HG02759 (cell line): ENCODE measurements at regions not wholly inside any gene's neighbourhood (a gene's known extent, or its start where the extent isn't known, plus 50 kb on each side); places are given as distances from the start of the nearest gene placed in this dataset.
"Not testable (repeated sequence)": the region's sequence is repeated elsewhere in the genome, so short reads cannot be mapped to it uniquely, and the experiment has no call there.

Experiments
- ATAC-seq: cut with Tn5 transposase; IDR thresholded peaks from one replicate; pipeline ENCODE4 v1.9.1; 2021; ENCODE audit warnings: mild to moderate bottlenecking, moderate library complexity; ENCODE audit not compliant: unreplicated experiment

DNA sequence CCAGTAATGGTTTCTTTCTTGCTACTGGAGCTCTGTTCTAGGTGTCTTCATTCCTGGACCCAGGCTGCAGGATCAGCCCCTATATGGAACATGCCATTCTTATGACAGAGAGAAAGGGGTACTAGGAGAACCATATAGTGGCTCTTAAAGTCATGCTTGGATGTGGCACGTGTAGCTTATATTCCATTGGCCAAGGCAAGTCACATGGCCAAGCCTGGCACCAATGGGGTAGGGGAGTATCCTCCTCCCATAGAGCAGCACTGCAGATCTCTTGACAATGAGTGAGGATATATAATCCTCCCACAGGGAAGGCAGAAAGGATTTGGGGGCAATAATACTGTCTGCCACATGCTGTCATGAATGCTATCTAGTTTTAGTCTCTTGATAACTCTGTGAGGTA is 193.3 kb downstream of the PALM2AKAP2 start:
- no peak for ATAC-seq

- ATAC-seq = peak; percentile 75
Observed at GRCh38 chr9:109974143-109974917, 194.3 kb downstream of the PALM2AKAP2 start.

- peak; percentile 6 for ATAC-seq
Observed at GRCh38 chr9:109974918-109975276, 194.9 kb downstream of the PALM2AKAP2 start.

- no peak for ATAC-seq
Observed at GRCh38 chr9:109975574-109976295, 195.7 kb downstream of the PALM2AKAP2 start.

DNA sequence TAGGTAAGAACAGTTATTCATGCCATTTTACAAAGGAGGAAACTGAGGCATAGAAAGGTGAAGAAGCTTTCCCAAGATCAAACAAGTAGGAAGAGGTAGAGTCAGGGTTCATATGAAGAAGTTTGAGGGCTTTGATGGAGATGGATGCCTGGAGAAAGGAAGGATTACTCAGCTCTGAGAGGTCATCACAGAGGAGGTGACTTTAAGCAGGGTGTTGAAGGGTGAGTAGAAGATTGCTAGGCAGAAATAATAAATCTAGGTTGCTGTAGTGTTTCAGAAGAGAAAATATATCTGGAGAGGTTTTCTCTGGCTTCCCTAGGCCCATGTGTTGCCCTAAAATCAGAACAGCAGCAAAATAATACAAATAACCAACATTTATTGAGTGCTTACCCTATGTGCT is 196.3 kb downstream of the PALM2AKAP2 start:
- ATAC-seq = no peak

DNA sequence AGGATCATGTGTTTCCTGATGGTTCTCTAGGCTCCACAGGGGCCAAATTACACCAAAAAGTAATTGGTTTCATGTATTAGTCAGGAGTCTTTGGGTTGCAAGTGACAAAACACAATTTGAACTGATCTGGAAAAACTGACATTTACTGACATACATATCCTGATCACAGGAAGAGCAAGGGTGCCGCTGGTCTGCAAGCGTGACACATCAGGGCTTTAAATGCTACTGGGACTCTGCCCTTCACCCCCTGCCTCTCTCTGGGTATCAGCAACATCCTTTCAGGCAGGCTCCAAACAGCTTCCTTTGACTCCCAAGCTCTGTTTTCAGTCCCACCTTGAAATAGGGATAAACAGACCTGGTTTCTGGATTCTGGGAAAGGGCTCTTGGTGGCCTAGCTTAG is 197.5 kb downstream of the PALM2AKAP2 start:
- no peak for ATAC-seq

GRCh38 chr9:109981091-109981490 is 201.1 kb downstream of the PALM2AKAP2 start:
- no peak for ATAC-seq

GRCh38 chr9:109986521-109986991 is 206.6 kb downstream of the PALM2AKAP2 start:
- no peak for ATAC-seq

DNA sequence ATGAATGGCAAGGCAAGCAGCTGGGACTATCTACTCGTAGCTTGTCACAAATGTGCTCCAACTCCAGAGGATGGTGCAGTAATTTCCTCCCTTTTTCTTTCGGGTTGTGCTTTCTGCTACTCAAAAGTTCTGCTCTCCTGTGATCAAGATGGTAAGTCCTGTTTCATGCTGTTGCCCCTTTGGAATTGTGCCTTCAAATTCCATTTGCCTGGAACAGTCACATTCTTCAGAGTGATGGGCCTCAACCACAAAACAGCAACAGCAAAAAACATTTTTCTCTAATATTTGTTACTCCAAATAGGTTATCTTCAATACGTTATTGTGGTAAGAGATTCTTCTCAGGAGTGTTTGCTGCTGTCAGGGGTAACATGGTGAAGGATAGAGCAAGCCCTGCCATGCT is 209.3 kb downstream of the PALM2AKAP2 start:
- ATAC-seq = no peak

- ATAC-seq = no peak
Observed at GRCh38 chr9:109990541-109990940, 210.5 kb downstream of the PALM2AKAP2 start.

DNA sequence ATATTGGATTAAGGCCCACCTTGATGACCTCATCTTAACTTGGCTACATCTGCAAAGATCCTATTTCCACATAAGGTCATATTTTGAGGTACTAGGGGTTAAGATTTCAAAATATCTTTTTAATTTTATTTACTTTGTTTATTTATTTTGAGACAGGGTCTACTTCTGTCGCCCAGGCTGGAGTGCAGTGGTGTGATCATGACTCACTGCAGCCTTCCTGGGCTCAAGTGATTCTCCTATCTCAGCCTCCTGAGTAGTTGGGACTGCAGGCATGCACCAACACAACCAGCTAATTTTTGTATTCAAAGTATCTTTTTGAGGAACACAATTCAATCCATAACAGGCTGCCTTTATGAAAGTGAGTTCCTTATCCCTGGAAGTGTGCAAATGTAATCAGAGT is 212.3 kb downstream of the PALM2AKAP2 start:
- no peak for ATAC-seq

DNA sequence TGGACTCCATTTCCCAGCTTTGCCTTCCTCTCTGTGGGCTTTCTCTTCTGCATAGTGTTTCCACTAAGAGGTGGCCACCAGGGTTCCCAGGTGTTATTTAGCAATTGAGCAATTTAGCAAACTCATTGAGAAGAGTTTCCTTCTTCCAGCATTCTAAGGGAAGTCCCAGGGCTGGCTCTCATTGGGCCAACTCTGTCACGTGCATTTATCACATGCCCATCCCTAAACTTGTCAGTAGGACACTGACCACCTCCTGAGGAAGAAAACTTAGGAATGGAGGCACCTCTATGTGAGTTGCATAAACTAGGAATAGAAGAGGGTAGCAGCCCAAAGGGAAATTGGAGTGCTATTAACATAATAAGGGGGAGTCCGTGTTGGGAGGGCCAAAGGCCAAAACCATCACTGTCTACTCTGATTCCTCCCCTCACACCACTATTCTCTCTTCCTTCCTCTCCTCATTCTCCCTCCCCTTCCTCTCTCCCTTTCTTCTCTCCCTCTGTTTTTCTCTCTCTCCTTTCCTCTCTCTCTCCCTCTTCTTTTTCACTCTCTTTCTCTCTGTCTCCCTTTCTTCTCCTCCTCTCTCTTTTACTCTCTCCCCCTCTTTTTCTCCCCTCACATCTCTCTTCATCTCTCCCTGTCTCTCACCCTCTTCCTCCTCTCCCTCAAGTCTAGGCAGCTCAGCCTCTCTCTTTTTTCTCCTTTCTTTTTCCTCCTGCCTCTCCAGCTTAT is 213.4 kb downstream of the PALM2AKAP2 start:
- no peak for ATAC-seq

DNA sequence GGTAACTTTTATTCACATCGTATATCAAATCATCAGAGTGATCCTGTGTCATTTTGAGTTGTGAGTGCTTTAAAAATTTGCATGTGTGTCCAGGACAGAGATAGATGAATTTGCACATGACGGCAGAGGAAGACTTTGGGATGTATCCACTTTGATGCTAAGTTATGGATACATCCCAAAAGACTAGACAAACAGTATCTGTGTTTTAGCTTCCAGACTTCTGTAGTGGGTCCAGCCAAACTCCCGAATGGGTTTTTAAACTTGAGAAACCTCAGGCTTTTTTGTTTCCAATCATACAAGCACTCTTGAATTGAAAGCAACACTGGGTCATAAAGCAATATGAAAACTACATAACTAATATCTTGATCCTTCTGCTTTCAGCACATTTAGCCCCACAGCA is 213.8 kb downstream of the C9orf152 start:
- no peak for ATAC-seq

GRCh38 chr9:109996936-109997580 is 210.9 kb downstream of the C9orf152 start:
- no peak for ATAC-seq

GRCh38 chr9:109997682-109998081 is 210.3 kb downstream of the C9orf152 start:
- ATAC-seq = no peak

DNA sequence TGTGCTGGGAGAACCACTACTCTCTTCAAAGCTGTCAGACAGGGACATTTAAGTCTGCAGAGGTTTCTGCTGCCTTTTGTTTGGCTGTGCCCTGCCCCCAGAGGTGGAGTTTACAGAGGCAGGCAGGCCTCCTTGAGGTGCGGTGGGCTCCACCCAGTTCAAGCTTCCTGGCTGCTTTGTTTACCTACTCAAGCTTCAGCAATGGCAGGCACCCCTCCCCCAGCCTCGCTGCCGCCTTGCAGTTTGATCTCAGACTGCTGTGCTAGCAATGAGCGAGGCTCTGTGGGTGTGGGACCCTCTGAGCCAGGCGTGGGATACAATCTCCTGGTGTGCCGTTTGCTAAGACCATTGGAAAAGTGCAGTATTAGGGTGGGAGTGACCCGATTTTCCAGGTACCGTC is 202.4 kb downstream of the C9orf152 start:
- ATAC-seq = not testable (repeated sequence)

DNA sequence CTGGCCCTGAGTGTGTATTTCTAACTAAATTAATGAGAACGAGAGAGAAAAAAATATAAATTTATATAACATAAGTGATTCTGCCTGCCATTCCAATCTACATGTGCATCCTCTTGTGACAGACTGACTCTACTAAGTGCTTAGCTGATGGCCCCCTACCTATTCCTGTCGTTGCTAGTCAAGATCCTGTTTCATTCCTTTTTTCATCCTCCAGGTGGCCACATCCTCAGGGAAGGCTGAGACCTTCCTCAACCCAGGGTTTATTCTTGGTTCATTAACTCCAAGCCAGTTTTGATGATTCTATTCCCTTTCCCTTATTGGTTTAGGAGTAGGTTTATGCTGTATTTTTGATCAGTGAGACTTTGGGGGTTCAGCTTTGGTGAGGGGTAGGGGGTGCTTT is 201.3 kb downstream of the C9orf152 start:
- no peak for ATAC-seq

DNA sequence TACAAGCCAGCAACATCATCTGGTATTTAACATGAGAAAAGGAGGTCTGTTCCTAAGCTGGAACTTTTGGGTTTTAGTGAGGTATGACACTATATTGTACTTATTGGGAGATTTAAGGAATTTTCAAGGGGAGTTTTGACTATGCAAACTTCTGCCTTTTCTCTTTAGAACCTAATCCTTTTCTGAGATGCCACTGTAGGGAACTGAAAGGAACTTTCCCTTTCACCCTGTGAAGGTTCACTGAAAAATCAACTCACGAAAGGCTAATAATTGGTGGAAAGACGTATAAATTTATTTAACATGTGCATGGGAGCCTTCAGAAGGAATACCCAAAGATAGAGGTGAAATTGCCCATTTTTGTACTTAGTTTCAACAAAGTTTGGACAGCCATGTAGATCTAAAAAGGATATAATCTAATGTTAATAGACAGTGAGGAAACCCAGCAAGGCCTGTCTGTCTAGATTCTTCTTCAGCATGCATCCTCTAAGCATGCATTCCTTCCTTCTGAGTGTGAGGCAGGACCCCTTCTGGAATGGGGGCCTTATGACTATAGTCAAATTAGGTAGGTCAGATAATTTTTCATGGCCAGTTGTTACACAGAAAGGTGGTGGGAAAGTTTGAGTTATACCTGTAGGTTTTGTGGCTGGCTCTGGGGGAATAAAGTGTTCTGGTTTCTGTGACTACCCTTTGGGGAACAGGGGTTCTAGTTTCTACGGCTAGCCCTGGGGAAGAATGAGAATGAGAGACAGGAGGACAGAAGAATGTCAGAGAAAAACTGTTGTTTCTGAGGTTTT is 200.3 kb downstream of the C9orf152 start:
- ATAC-seq = no peak

- ATAC-seq = no peak
Observed at GRCh38 chr9:110008663-110009062, 199.3 kb downstream of the C9orf152 start.

- no peak for ATAC-seq
Observed at GRCh38 chr9:110011628-110012320, 196.2 kb downstream of the C9orf152 start.
